Activated naive CD8-positive, alpha-beta T cell (primary cell): ENCODE measurements at regions not wholly inside any gene's neighbourhood (a gene's known extent, or its start where the extent isn't known, plus 50 kb on each side); places are given as distances from the start of the nearest gene placed in this dataset.

Experiments used
- H3K27ac Mint-ChIP-seq: one replicate; pipeline ENCODE4 v1.8.0; 2021; ENCODE audit warnings: mixed read lengths
- H3K27me3 Mint-ChIP-seq: one replicate; pipeline ENCODE4 v1.8.0; 2021; ENCODE audit warnings: mixed read lengths
- H3K36me3 Mint-ChIP-seq: one replicate; pipeline ENCODE4 v1.8.0; 2021; ENCODE audit warnings: mixed read lengths
- H3K4me1 Mint-ChIP-seq: one replicate; pipeline ENCODE4 v1.8.0; 2021; ENCODE audit warnings: low read depth, mixed read lengths
- H3K4me3 Mint-ChIP-seq: one replicate; pipeline ENCODE4 v1.8.0; 2021; ENCODE audit warnings: mild to moderate bottlenecking, mixed read lengths
- H3K9me3 Mint-ChIP-seq: one replicate; pipeline ENCODE4 v1.8.0; 2021; ENCODE audit warnings: low read depth, mixed read lengths

- Mint-ChIP-seq H3K9me3 (peaks cover 5% of the 10 kb centered on the region), H3K36me3 (no peaks in the 10 kb centered on the region), H3K27me3 (no peaks in the 10 kb centered on the region), H3K4me1 (peaks cover 7% of the 10 kb centered on the region), H3K4me3 (no peak overlapping the region), H3K27ac (no peak overlapping the region)
These were observed 513.6 kb upstream of the ZMIZ1 start for GRCh38 chr10:78555128-78555527.

- Mint-ChIP-seq H3K9me3 (peaks cover 5% of the 10 kb centered on the region), H3K36me3 (no peaks in the 10 kb centered on the region), H3K4me1 (no peaks in the 10 kb centered on the region), H3K27ac (no peak overlapping the region), H3K4me3 (no peak overlapping the region), H3K27me3 (no peaks in the 10 kb centered on the region)
These were observed 511.9 kb upstream of the ZMIZ1 start for GRCh38 chr10:78556705-78557432.

- Mint-ChIP-seq H3K4me3 (no peak overlapping the region), H3K36me3 (no peaks in the 10 kb centered on the region), H3K9me3 (peaks cover 5% of the 10 kb centered on the region), H3K27ac (no peak overlapping the region), H3K27me3 (no peaks in the 10 kb centered on the region), H3K4me1 (no peaks in the 10 kb centered on the region)
These were observed 511.3 kb upstream of the ZMIZ1 start for GRCh38 chr10:78557433-78557925.

- no peak overlapping the region for H3K4me3 Mint-ChIP-seq
- H3K27ac Mint-ChIP-seq, result no peak overlapping the region
- no peaks in the 10 kb centered on the region for H3K36me3 Mint-ChIP-seq
- H3K9me3 Mint-ChIP-seq, result peaks cover 3% of the 10 kb centered on the region
- H3K4me1 Mint-ChIP-seq, result no peaks in the 10 kb centered on the region
- no peaks in the 10 kb centered on the region for H3K27me3 Mint-ChIP-seq
These were observed 509.0 kb upstream of the ZMIZ1 start for GRCh38 chr10:78559661-78560340.

GRCh38 chr10:78560341-78560688, 508.5 kb upstream of the ZMIZ1 start:
- H3K4me1 Mint-ChIP-seq, result no peaks in the 10 kb centered on the region
- no peak overlapping the region for H3K4me3 Mint-ChIP-seq
- H3K27ac Mint-ChIP-seq, result no peak overlapping the region
- H3K27me3 Mint-ChIP-seq, result no peaks in the 10 kb centered on the region
- H3K9me3 Mint-ChIP-seq, result no peaks in the 10 kb centered on the region
- H3K36me3 Mint-ChIP-seq, result no peaks in the 10 kb centered on the region

GRCh38 chr10:78563314-78563713, 505.5 kb upstream of the ZMIZ1 start:
- H3K9me3 Mint-ChIP-seq, result no peaks in the 10 kb centered on the region
- no peaks in the 10 kb centered on the region for H3K27me3 Mint-ChIP-seq
- H3K4me1 Mint-ChIP-seq, result no peaks in the 10 kb centered on the region

GRCh38 chr10:78565841-78566240, 502.9 kb upstream of the ZMIZ1 start:
- Mint-ChIP-seq H3K4me3 (no peak overlapping the region), H3K27ac (no peak overlapping the region), H3K9me3 (no peaks in the 10 kb centered on the region), H3K4me1 (no peaks in the 10 kb centered on the region), H3K27me3 (no peaks in the 10 kb centered on the region), H3K36me3 (no peaks in the 10 kb centered on the region)

More at GRCh38 chr10:78563314-78563713, 505.5 kb upstream of the ZMIZ1 start:
- Mint-ChIP-seq H3K27ac (no peak overlapping the region), H3K36me3 (no peaks in the 10 kb centered on the region), H3K4me3 (no peak overlapping the region)

- no peak overlapping the region for H3K4me3 Mint-ChIP-seq
- H3K27me3 Mint-ChIP-seq, result no peaks in the 10 kb centered on the region
- no peaks in the 10 kb centered on the region for H3K4me1 Mint-ChIP-seq
- no peaks in the 10 kb centered on the region for H3K9me3 Mint-ChIP-seq
- no peak overlapping the region for H3K27ac Mint-ChIP-seq
- H3K36me3 Mint-ChIP-seq, result no peaks in the 10 kb centered on the region
These were observed 502.3 kb upstream of the ZMIZ1 start for GRCh38 chr10:78566284-78567111.

GRCh38 chr10:78567680-78568455, 500.9 kb upstream of the ZMIZ1 start:
- Mint-ChIP-seq H3K27me3 (no peaks in the 10 kb centered on the region), H3K27ac (no peak overlapping the region), H3K36me3 (no peaks in the 10 kb centered on the region), H3K4me3 (no peak overlapping the region), H3K9me3 (no peaks in the 10 kb centered on the region), H3K4me1 (no peaks in the 10 kb centered on the region)

- no peaks in the 10 kb centered on the region for H3K4me1 Mint-ChIP-seq
- H3K36me3 Mint-ChIP-seq, result no peaks in the 10 kb centered on the region
- no peak overlapping the region for H3K4me3 Mint-ChIP-seq
- H3K27ac Mint-ChIP-seq, result no peak overlapping the region
- H3K27me3 Mint-ChIP-seq, result no peaks in the 10 kb centered on the region
- H3K9me3 Mint-ChIP-seq, result no peaks in the 10 kb centered on the region
These were observed 500.1 kb upstream of the ZMIZ1 start for GRCh38 chr10:78568620-78569019.

GRCh38 chr10:78570633-78571235, 498.0 kb upstream of the ZMIZ1 start:
- H3K4me3 Mint-ChIP-seq, result no peak overlapping the region
- H3K9me3 Mint-ChIP-seq, result no peaks in the 10 kb centered on the region
- no peaks in the 10 kb centered on the region for H3K36me3 Mint-ChIP-seq
- no peaks in the 10 kb centered on the region for H3K4me1 Mint-ChIP-seq
- no peaks in the 10 kb centered on the region for H3K27me3 Mint-ChIP-seq
- H3K27ac Mint-ChIP-seq, result no peak overlapping the region

GRCh38 chr10:78571286-78571685, 497.5 kb upstream of the ZMIZ1 start:
- Mint-ChIP-seq H3K9me3 (no peaks in the 10 kb centered on the region), H3K4me3 (no peak overlapping the region), H3K27ac (no peak overlapping the region), H3K36me3 (no peaks in the 10 kb centered on the region), H3K4me1 (no peaks in the 10 kb centered on the region), H3K27me3 (no peaks in the 10 kb centered on the region)

GRCh38 chr10:78571891-78572290, 496.9 kb upstream of the ZMIZ1 start:
- Mint-ChIP-seq H3K36me3 (no peaks in the 10 kb centered on the region), H3K4me3 (no peak overlapping the region), H3K4me1 (no peaks in the 10 kb centered on the region), H3K27ac (no peak overlapping the region), H3K27me3 (no peaks in the 10 kb centered on the region), H3K9me3 (no peaks in the 10 kb centered on the region)

GRCh38 chr10:78572565-78572964, 496.2 kb upstream of the ZMIZ1 start:
- H3K27me3 Mint-ChIP-seq, result no peaks in the 10 kb centered on the region
- no peaks in the 10 kb centered on the region for H3K36me3 Mint-ChIP-seq
- H3K27ac Mint-ChIP-seq, result no peak overlapping the region
- H3K4me3 Mint-ChIP-seq, result no peak overlapping the region
- no peaks in the 10 kb centered on the region for H3K9me3 Mint-ChIP-seq
- H3K4me1 Mint-ChIP-seq, result no peaks in the 10 kb centered on the region
